ENCODE measurements at regions not wholly inside any gene's neighbourhood (a gene's known extent, or its start where the extent isn't known, plus 50 kb on each side); places are given as distances from the start of the nearest gene placed in this dataset.

GRCh38 chr2:195199864-195200263 is 457.2 kb upstream of the SLC39A10 start:
- Histone ChIP-seq H3K4me3 (ENCODE audit: control insufficient read depth in 1 of 2, extremely low read depth in 1 of 2, low read length in 1 of 2) (no peak overlapping the region), H3K4me1 (ENCODE audit: control insufficient read depth in 1 of 2, extremely low read depth in 1 of 2, insufficient read depth in 2 of 2, low read length in 2 of 2) (peaks cover 0 to 9% of the 10 kb centered on the region in 2 experiments), H3K36me3 (ENCODE audit: control insufficient read depth in 2 of 2, extremely low read depth in 1 of 2, insufficient read depth in 1 of 2, low read length in 1 of 2) (no peaks in the 10 kb centered on the region), H3K27me3 (replicated peaks in 1 of 2; ENCODE audit: control insufficient read depth in 2 of 2, extremely low read depth in 1 of 2, insufficient read depth in 2 of 2, low read length in 1 of 2) (no peaks in the 10 kb centered on the region), H3K9me3 (no peaks in the 10 kb centered on the region), H3K27ac (ENCODE audit: low read length) (no peak overlapping the region)
- ATAC-seq (replicated peaks in 1 of 4) (no peak), DNase-seq (no peak)
- POLR2A ChIA-PET, result no interaction called here
- Mint-ChIP-seq H3K4me3 (no peak overlapping the region), H3K27me3 (no peaks in the 10 kb centered on the region), H3K36me3 (no peaks in the 10 kb centered on the region), H3K4me1 (peaks cover 13 to 19% (median 19%) of the 10 kb centered on the region in 3 donors), H3K27ac (no peak overlapping the region), H3K9me3 (no peaks in the 10 kb centered on the region)
- CTCF ChIA-PET, result no interaction called here

GRCh38 chr2:195181059-195181705 is 475.8 kb upstream of the SLC39A10 start:
- H3K4me3 ChIP-seq (ENCODE audit: control insufficient read depth in 1 of 2, extremely low read depth in 1 of 2, low read length in 1 of 2), result no peak overlapping the region
- H3K9me3 Mint-ChIP-seq, result no peaks in the 10 kb centered on the region
- ChIA-PET POLR2A (no interaction called here), CTCF (no interaction called here)
- ATAC-seq (replicated peaks in 1 of 4) (no peak), DNase-seq (no peak)
- no peaks in the 10 kb centered on the region for H3K4me1 ChIP-seq (ENCODE audit: control insufficient read depth in 1 of 2, extremely low read depth in 1 of 2, insufficient read depth in 2 of 2, low read length in 2 of 2)
- WGBS (ENCODE audit: insufficient coverage), result no CpG with 5 or more reads among the region's 1 CpG
- no peaks in the 10 kb centered on the region for H3K27me3 ChIP-seq (replicated peaks in 1 of 2; ENCODE audit: control insufficient read depth in 2 of 2, extremely low read depth in 1 of 2, insufficient read depth in 2 of 2, low read length in 1 of 2)
- no peaks in the 10 kb centered on the region for H3K9me3 ChIP-seq
- H3K36me3 Mint-ChIP-seq, result no peaks in the 10 kb centered on the region
- no peak overlapping the region for H3K27ac Mint-ChIP-seq
- no peaks in the 10 kb centered on the region for H3K36me3 ChIP-seq (ENCODE audit: control insufficient read depth in 2 of 2, extremely low read depth in 1 of 2, insufficient read depth in 1 of 2, low read length in 1 of 2)
- no peaks in the 10 kb centered on the region for H3K4me1 Mint-ChIP-seq
- H3K4me3 Mint-ChIP-seq, result no peak overlapping the region
- no peaks in the 10 kb centered on the region for H3K27me3 Mint-ChIP-seq
- H3K27ac ChIP-seq (ENCODE audit: low read length), result no peak overlapping the region

GRCh38 chr2:195168369-195168768 is 488.7 kb upstream of the SLC39A10 start:
- no peaks in the 10 kb centered on the region for H3K36me3 Mint-ChIP-seq
- H3K27me3 Mint-ChIP-seq, result no peaks in the 10 kb centered on the region
- peaks cover 0 to 6% (median 3%) of the 10 kb centered on the region in 3 donors for H3K4me1 Mint-ChIP-seq
- no peaks in the 10 kb centered on the region for H3K27me3 ChIP-seq (replicated peaks in 1 of 2; ENCODE audit: control insufficient read depth in 2 of 2, extremely low read depth in 1 of 2, insufficient read depth in 2 of 2, low read length in 1 of 2)
- DNase-seq (no peak), ATAC-seq (replicated peaks in 1 of 4) (no peak)
- no peaks in the 10 kb centered on the region for H3K9me3 ChIP-seq
- H3K9me3 Mint-ChIP-seq, result peaks cover 0 to 1% (median 0%) of the 10 kb centered on the region in 3 donors
- H3K27ac ChIP-seq (ENCODE audit: low read length), result no peak overlapping the region
- H3K4me1 ChIP-seq (ENCODE audit: control insufficient read depth in 1 of 2, extremely low read depth in 1 of 2, insufficient read depth in 2 of 2, low read length in 2 of 2), result peaks cover 0 to 7% of the 10 kb centered on the region in 2 experiments
- no peak overlapping the region for H3K4me3 ChIP-seq (ENCODE audit: control insufficient read depth in 1 of 2, extremely low read depth in 1 of 2, low read length in 1 of 2)
- no peak overlapping the region for H3K27ac Mint-ChIP-seq
- POLR2A ChIA-PET, result no interaction called here
- H3K4me3 Mint-ChIP-seq, result no peak overlapping the region
- H3K36me3 ChIP-seq (ENCODE audit: control insufficient read depth in 2 of 2, extremely low read depth in 1 of 2, insufficient read depth in 1 of 2, low read length in 1 of 2), result no peaks in the 10 kb centered on the region
- CTCF ChIA-PET, result no interaction called here

- ATAC-seq (replicated peaks in 1 of 4) (no peak), DNase-seq (no peak)
- H3K4me1 Mint-ChIP-seq, result no peaks in the 10 kb centered on the region
- no peaks in the 10 kb centered on the region for H3K27me3 Mint-ChIP-seq
- H3K27me3 ChIP-seq (replicated peaks in 1 of 2; ENCODE audit: control insufficient read depth in 2 of 2, extremely low read depth in 1 of 2, insufficient read depth in 2 of 2, low read length in 1 of 2), result no peaks in the 10 kb centered on the region
- H3K27ac Mint-ChIP-seq, result no peak overlapping the region
- H3K9me3 ChIP-seq, result no peaks in the 10 kb centered on the region
- H3K36me3 ChIP-seq (ENCODE audit: control insufficient read depth in 2 of 2, extremely low read depth in 1 of 2, insufficient read depth in 1 of 2, low read length in 1 of 2), result no peaks in the 10 kb centered on the region
- H3K4me3 Mint-ChIP-seq, result no peak overlapping the region
- 56% methylated on average over 1 of the region's 2 CpGs for WGBS (ENCODE audit: insufficient coverage)
- no peaks in the 10 kb centered on the region for H3K36me3 Mint-ChIP-seq
- POLR2A ChIA-PET, result interaction anchor here in 1 of 2 donors (1.1 kb wide), 1 partner anchor 811 kb away, joined by 5 read pairs; no protein-coding TSS in a partner anchor
- H3K4me3 ChIP-seq (ENCODE audit: control insufficient read depth in 1 of 2, extremely low read depth in 1 of 2, low read length in 1 of 2), result no peak overlapping the region
- peaks cover 0 to 1% (median 0%) of the 10 kb centered on the region in 3 donors for H3K9me3 Mint-ChIP-seq
- peaks cover 0 to 2% of the 10 kb centered on the region in 2 experiments for H3K4me1 ChIP-seq (ENCODE audit: control insufficient read depth in 1 of 2, extremely low read depth in 1 of 2, insufficient read depth in 2 of 2, low read length in 2 of 2)
- CTCF ChIA-PET, result interaction anchor here in 1 of 2 donors (0.5 kb wide), 1 partner anchor 507 kb away, joined by 3 read pairs; no protein-coding TSS in a partner anchor
- no peak overlapping the region for H3K27ac ChIP-seq (ENCODE audit: low read length)
Measured at GRCh38 chr2:195164930-195165329, 492.1 kb upstream of the SLC39A10 start.

- peaks cover 0 to 1% (median 0%) of the 10 kb centered on the region in 3 donors for H3K9me3 Mint-ChIP-seq
- Histone ChIP-seq H3K9me3 (no peaks in the 10 kb centered on the region), H3K36me3 (ENCODE audit: control insufficient read depth in 2 of 2, extremely low read depth in 1 of 2, insufficient read depth in 1 of 2, low read length in 1 of 2) (no peaks in the 10 kb centered on the region), H3K27ac (ENCODE audit: low read length) (no peak overlapping the region), H3K4me1 (ENCODE audit: control insufficient read depth in 1 of 2, extremely low read depth in 1 of 2, insufficient read depth in 2 of 2, low read length in 2 of 2) (no peaks in the 10 kb centered on the region), H3K4me3 (ENCODE audit: control insufficient read depth in 1 of 2, extremely low read depth in 1 of 2, low read length in 1 of 2) (no peak overlapping the region), H3K27me3 (replicated peaks in 1 of 2; ENCODE audit: control insufficient read depth in 2 of 2, extremely low read depth in 1 of 2, insufficient read depth in 2 of 2, low read length in 1 of 2) (no peaks in the 10 kb centered on the region)
- ATAC-seq (replicated peaks in 1 of 4) (no peak), DNase-seq (no peak)
- H3K27ac Mint-ChIP-seq, result no peak overlapping the region
- H3K27me3 Mint-ChIP-seq, result no peaks in the 10 kb centered on the region
- H3K4me1 Mint-ChIP-seq, result no peaks in the 10 kb centered on the region
- no peaks in the 10 kb centered on the region for H3K36me3 Mint-ChIP-seq
- ChIA-PET CTCF (no interaction called here), POLR2A (no interaction called here)
- WGBS (ENCODE audit: insufficient coverage), result no CpG with 5 or more reads among the region's 3 CpGs
- H3K4me3 Mint-ChIP-seq, result no peak overlapping the region
Measured at GRCh38 chr2:195162918-195163317, 494.1 kb upstream of the SLC39A10 start.

GRCh38 chr2:195162194-195162593 is 494.8 kb upstream of the SLC39A10 start:
- Histone ChIP-seq H3K4me1 (ENCODE audit: control insufficient read depth in 1 of 2, extremely low read depth in 1 of 2, insufficient read depth in 2 of 2, low read length in 2 of 2) (no peaks in the 10 kb centered on the region), H3K4me3 (ENCODE audit: control insufficient read depth in 1 of 2, extremely low read depth in 1 of 2, low read length in 1 of 2) (no peak overlapping the region), H3K27me3 (replicated peaks in 1 of 2; ENCODE audit: control insufficient read depth in 2 of 2, extremely low read depth in 1 of 2, insufficient read depth in 2 of 2, low read length in 1 of 2) (no peaks in the 10 kb centered on the region), H3K36me3 (ENCODE audit: control insufficient read depth in 2 of 2, extremely low read depth in 1 of 2, insufficient read depth in 1 of 2, low read length in 1 of 2) (no peaks in the 10 kb centered on the region), H3K27ac (ENCODE audit: low read length) (no peak overlapping the region), H3K9me3 (no peaks in the 10 kb centered on the region)
- WGBS (ENCODE audit: insufficient coverage), result 90% methylated on average over 2 of the region's 3 CpGs
- CTCF ChIA-PET, result no interaction called here
- no peak for ATAC-seq (replicated peaks in 1 of 4)
- POLR2A ChIA-PET, result no interaction called here
- Mint-ChIP-seq H3K27ac (no peak overlapping the region), H3K9me3 (peaks cover 0 to under 1% (median 0%) of the 10 kb centered on the region in 3 donors), H3K27me3 (no peaks in the 10 kb centered on the region), H3K36me3 (no peaks in the 10 kb centered on the region), H3K4me1 (no peaks in the 10 kb centered on the region), H3K4me3 (no peak overlapping the region)
- DNase-seq, result no peak

- WGBS (ENCODE audit: insufficient coverage), result 20% methylated on average over 1 of the region's 2 CpGs
- no peaks in the 10 kb centered on the region for H3K9me3 Mint-ChIP-seq
- Histone ChIP-seq H3K4me1 (ENCODE audit: control insufficient read depth in 1 of 2, extremely low read depth in 1 of 2, insufficient read depth in 2 of 2, low read length in 2 of 2) (no peaks in the 10 kb centered on the region), H3K36me3 (ENCODE audit: control insufficient read depth in 2 of 2, extremely low read depth in 1 of 2, insufficient read depth in 1 of 2, low read length in 1 of 2) (no peaks in the 10 kb centered on the region), H3K27me3 (replicated peaks in 1 of 2; ENCODE audit: control insufficient read depth in 2 of 2, extremely low read depth in 1 of 2, insufficient read depth in 2 of 2, low read length in 1 of 2) (no peaks in the 10 kb centered on the region), H3K9me3 (no peaks in the 10 kb centered on the region), H3K4me3 (ENCODE audit: control insufficient read depth in 1 of 2, extremely low read depth in 1 of 2, low read length in 1 of 2) (no peak overlapping the region), H3K27ac (ENCODE audit: low read length) (no peak overlapping the region)
- H3K4me3 Mint-ChIP-seq, result no peak overlapping the region
- H3K27me3 Mint-ChIP-seq, result no peaks in the 10 kb centered on the region
- CTCF ChIA-PET, result interaction anchor here in 1 of 2 donors (0.5 kb wide), 1 partner anchor 22 kb away, joined by 3 read pairs; no protein-coding TSS in a partner anchor
- H3K4me1 Mint-ChIP-seq, result no peaks in the 10 kb centered on the region
- no peaks in the 10 kb centered on the region for H3K36me3 Mint-ChIP-seq
- DNase-seq, result no peak
- H3K27ac Mint-ChIP-seq, result no peak overlapping the region
- no peak for ATAC-seq (replicated peaks in 1 of 4)
- POLR2A ChIA-PET, result no interaction called here
Measured at GRCh38 chr2:195160963-195161362, 496.1 kb upstream of the SLC39A10 start.

Data from T-cell (primary cell).